ENCODE measurements at regions not wholly inside any gene's neighbourhood (a gene's known extent, or its start where the extent isn't known, plus 50 kb on each side); places are given as distances from the start of the nearest gene placed in this dataset.
A peak's percentile ranks its signal among the peaks of the same experiment; 100 is the strongest.

DNA sequence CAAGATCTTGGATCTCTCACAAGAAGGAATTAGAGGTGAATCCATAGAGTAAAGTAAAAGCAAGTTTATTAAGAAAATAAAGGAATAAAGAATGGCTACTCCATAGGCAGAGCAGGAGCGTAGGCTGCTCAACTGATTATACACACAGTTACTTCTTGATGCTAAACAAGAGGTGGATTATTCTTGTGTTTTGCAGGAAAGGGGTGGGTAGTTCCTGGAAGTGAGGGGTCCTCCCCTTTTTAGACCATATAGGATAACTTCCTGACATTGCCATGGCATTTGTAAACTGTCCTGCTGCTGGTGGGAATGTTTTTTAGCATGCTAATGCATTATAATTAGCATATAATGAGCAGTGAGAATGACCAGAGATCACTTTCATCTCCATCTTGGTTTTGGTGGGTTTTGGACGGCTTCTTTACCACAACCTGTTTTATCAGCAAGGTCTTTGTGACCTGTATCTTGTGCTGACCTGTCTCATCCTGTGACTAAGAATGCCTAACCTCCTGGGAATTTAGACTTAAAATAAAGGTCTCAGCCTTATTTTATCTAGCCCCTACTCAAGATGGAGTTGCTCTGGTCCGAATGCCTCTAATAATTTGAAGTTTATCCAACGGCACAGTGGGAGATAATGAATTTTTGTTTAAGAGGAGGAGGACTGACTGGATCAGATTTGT, 165.7 kb upstream of the DMRT1 start:
- no peak for ATAC-seq
- POLR2A ChIA-PET, result no interaction called here
- Histone ChIP-seq H3K4me1 (peaks cover 46% of the 10 kb centered on the region), H3K9me3 (no peaks in the 10 kb centered on the region), H3K4me2 (peak overlapping the region; percentile 84), H3K4me3 (no peak overlapping the region), H3K27ac (peak overlapping the region in 1 of 2 experiments; percentile 32; a peak in 2 of 6 replicates)
- no peak for FAIRE-seq
- TF ChIP-seq FOSL2 (IDR thresholded peaks at IDR 0.05) (no peak), FOSL2 (CRISPR knock-in tag; IDR thresholded peaks at IDR 0.05) (no peak)
- no peak for DNase-seq (ENCODE audit: low read depth in 1 of 2, low spot score in 1 of 2)
- CTCF ChIA-PET, result no interaction called here
- WGBS (ENCODE audit: missing lambda C conversion rate), result 62% methylated on average over 4 of the region's 4 CpGs

DNA sequence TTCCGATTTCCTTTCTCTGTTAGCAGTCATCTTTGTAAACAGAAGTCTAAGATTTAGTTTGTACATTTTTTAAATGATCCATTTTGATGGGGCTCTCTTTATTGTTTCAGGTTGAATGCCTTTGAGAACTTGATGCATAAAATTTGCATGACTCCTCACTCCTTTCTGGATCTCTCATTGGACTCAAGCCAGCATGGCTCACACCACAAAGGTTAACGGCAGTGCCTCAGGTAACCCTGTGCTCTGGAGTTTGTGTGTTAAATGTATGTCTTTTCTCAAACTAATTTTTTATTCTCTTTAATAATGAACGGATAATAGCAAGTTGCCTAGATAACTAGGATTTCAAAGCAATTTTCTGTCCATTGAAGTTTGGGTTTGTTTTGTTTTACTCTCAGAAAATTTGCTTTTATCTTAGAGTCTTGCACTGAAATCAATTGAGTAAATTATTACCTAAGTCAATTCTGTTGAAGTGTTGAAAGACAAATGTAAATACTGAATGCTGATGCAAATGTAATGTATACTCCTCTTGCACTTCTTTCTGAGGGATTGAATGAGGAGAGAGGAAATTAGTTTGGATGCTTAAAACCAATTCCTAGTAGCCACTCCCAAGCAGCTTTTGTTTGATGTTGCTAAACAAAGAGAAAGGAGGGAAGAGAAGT, 164.6 kb upstream of the DMRT1 start:
- DNase-seq (ENCODE audit: low read depth in 1 of 2, low spot score in 1 of 2) (no peak), ATAC-seq (peak in 1 of 2 experiments; percentile 52; a peak in 2 of 6 replicates), FAIRE-seq (no peak)
- no peaks in the 10 kb centered on the region for H3K9me3 ChIP-seq
- H3K27ac ChIP-seq, result peak overlapping the region; percentile 41 to 73
- ChIA-PET CTCF (interaction anchor here (0.9 to 1.3 kb wide), 2 partner anchors 12 to 87 kb away, joined by 3 read pairs; no protein-coding TSS in a partner anchor), POLR2A (no interaction called here)
- peaks cover 46% of the 10 kb centered on the region for H3K4me1 ChIP-seq
- peak overlapping the region; percentile 25 for H3K4me3 ChIP-seq
- H3K4me2 ChIP-seq, result peak overlapping the region; percentile 84
- TF ChIP-seq POLR2A (IDR thresholded peaks at IDR 0.05; ENCODE audit: low read length) (no peak), CBX2 (IDR thresholded peaks at IDR 0.05; ENCODE audit: borderline replicate concordance, low read depth) (no peak), HDAC2 (IDR thresholded peaks at IDR 0.05) (no peak), MAFK (IDR thresholded peaks at IDR 0.05; ENCODE audit: partially characterized antibody) (no peak), KDM1A (IDR thresholded peaks at IDR 0.05; ENCODE audit: low read depth) (no peak), HOXB5 (CRISPR knock-in tag; IDR thresholded peaks at IDR 0.05) (no peak), ZC3H11A (IDR thresholded peaks at IDR 0.05) (no peak), JUNB (IDR thresholded peaks at IDR 0.05) (no peak), HEYL (CRISPR knock-in tag; IDR thresholded peaks at IDR 0.05) (no peak), EP300 (IDR thresholded peaks at IDR 0.05) (no peak), TFCP2L1 (CRISPR knock-in tag; IDR thresholded peaks at IDR 0.05) (no peak), FOXS1 (CRISPR knock-in tag; IDR thresholded peaks at IDR 0.05) (no peak), RAD21 (conservative IDR thresholded peaks at IDR 0.05 in 1 of 2, IDR thresholded peaks at IDR 0.05 in 1 of 2) (no peak), CHD4 (IDR thresholded peaks at IDR 0.05; ENCODE audit: borderline replicate concordance) (no peak), CHD2 (IDR thresholded peaks at IDR 0.05; ENCODE audit: low read length, partially characterized antibody) (no peak)
- TF ChIP-seq, protein P1, sequence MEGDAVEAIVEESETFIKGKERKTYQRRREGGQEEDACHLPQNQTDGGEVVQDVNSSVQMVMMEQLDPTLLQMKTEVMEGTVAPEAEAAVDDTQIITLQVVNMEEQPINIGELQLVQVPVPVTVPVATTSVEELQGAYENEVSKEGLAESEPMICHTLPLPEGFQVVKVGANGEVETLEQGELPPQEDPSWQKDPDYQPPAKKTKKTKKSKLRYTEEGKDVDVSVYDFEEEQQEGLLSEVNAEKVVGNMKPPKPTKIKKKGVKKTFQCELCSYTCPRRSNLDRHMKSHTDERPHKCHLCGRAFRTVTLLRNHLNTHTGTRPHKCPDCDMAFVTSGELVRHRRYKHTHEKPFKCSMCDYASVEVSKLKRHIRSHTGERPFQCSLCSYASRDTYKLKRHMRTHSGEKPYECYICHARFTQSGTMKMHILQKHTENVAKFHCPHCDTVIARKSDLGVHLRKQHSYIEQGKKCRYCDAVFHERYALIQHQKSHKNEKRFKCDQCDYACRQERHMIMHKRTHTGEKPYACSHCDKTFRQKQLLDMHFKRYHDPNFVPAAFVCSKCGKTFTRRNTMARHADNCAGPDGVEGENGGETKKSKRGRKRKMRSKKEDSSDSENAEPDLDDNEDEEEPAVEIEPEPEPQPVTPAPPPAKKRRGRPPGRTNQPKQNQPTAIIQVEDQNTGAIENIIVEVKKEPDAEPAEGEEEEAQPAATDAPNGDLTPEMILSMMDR (IDR thresholded peaks at IDR 0.05), result no peak
- TF ChIP-seq, protein P2, sequence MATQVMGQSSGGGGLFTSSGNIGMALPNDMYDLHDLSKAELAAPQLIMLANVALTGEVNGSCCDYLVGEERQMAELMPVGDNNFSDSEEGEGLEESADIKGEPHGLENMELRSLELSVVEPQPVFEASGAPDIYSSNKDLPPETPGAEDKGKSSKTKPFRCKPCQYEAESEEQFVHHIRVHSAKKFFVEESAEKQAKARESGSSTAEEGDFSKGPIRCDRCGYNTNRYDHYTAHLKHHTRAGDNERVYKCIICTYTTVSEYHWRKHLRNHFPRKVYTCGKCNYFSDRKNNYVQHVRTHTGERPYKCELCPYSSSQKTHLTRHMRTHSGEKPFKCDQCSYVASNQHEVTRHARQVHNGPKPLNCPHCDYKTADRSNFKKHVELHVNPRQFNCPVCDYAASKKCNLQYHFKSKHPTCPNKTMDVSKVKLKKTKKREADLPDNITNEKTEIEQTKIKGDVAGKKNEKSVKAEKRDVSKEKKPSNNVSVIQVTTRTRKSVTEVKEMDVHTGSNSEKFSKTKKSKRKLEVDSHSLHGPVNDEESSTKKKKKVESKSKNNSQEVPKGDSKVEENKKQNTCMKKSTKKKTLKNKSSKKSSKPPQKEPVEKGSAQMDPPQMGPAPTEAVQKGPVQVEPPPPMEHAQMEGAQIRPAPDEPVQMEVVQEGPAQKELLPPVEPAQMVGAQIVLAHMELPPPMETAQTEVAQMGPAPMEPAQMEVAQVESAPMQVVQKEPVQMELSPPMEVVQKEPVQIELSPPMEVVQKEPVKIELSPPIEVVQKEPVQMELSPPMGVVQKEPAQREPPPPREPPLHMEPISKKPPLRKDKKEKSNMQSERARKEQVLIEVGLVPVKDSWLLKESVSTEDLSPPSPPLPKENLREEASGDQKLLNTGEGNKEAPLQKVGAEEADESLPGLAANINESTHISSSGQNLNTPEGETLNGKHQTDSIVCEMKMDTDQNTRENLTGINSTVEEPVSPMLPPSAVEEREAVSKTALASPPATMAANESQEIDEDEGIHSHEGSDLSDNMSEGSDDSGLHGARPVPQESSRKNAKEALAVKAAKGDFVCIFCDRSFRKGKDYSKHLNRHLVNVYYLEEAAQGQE (IDR thresholded peaks at IDR 0.05), result no peak
- 8% methylated on average over 3 of the region's 3 CpGs for WGBS (ENCODE audit: missing lambda C conversion rate)

Measured in A549 (cell line).